ENCODE measurements at regions not wholly inside any gene's neighbourhood (a gene's known extent, or its start where the extent isn't known, plus 50 kb on each side); places are given as distances from the start of the nearest gene placed in this dataset.

- TF ChIP-seq CTCF (IDR thresholded peaks at IDR 0.05): no peak
- Histone ChIP-seq H3K9me3 (no peaks in the 10 kb centered on the region), H3K27me3 (no peaks in the 10 kb centered on the region), H3K4me1 (peaks cover 0 to 73% (median 41%) of the 10 kb centered on the region in 4 donors), H3K4me3 (no peak overlapping the region), H3K27ac (peak overlapping the region; percentile 84 to 85), H3K36me3 (no peaks in the 10 kb centered on the region)
- DNase-seq: no peak
- intact Hi-C loops (cut with DNase I; ENCODE audit: low total_unique reads): loop anchor here (5.0 kb wide), 1 partner anchor 83 kb away; the partner anchor contains the start of gene CD164
These were observed 83.0 kb downstream of the CD164 start for GRCh38 chr6:109299265-109299607.

GRCh38 chr6:109298605-109299264 lies 83.5 kb downstream of the CD164 start:
- no peak overlapping the region for H3K4me3 ChIP-seq
- no peaks in the 10 kb centered on the region for H3K9me3 ChIP-seq
- no peaks in the 10 kb centered on the region for H3K27me3 ChIP-seq
- no peak for TF ChIP-seq CTCF (IDR thresholded peaks at IDR 0.05)
- H3K27ac ChIP-seq: peak overlapping the region; percentile 84 to 85
- DNase-seq: no peak
- intact Hi-C loops (cut with DNase I; ENCODE audit: low total_unique reads): loop anchor here (5.0 kb wide), 1 partner anchor 84 kb away; the partner anchor contains the start of gene CD164
- H3K36me3 ChIP-seq: no peaks in the 10 kb centered on the region
- H3K4me1 ChIP-seq: peaks cover 0 to 68% (median 40%) of the 10 kb centered on the region in 4 donors

GRCh38 chr6:109297406-109298110 lies 84.7 kb downstream of the CD164 start:
- H3K9me3 ChIP-seq: no peaks in the 10 kb centered on the region
- peaks cover 0 to 60% (median 36%) of the 10 kb centered on the region in 4 donors for H3K4me1 ChIP-seq
- no peaks in the 10 kb centered on the region for H3K36me3 ChIP-seq
- DNase-seq: no peak
- intact Hi-C loops (cut with DNase I; ENCODE audit: low total_unique reads): loop anchor here (5.0 kb wide), 1 partner anchor 85 kb away; the partner anchor contains the start of gene CD164
- peak overlapping the region; percentile 84 to 85 for H3K27ac ChIP-seq
- no peak for TF ChIP-seq CTCF (IDR thresholded peaks at IDR 0.05)
- no peak overlapping the region for H3K4me3 ChIP-seq
- H3K27me3 ChIP-seq: no peaks in the 10 kb centered on the region

- TF ChIP-seq CTCF (IDR thresholded peaks at IDR 0.05): no peak
- H3K27me3 ChIP-seq: no peaks in the 10 kb centered on the region
- no peak for DNase-seq
- no peaks in the 10 kb centered on the region for H3K9me3 ChIP-seq
- H3K27ac ChIP-seq: peak overlapping the region; percentile 84 to 85
- no peak overlapping the region for H3K4me3 ChIP-seq
- no peaks in the 10 kb centered on the region for H3K36me3 ChIP-seq
- H3K4me1 ChIP-seq: peaks cover 0 to 56% (median 34%) of the 10 kb centered on the region in 4 donors
- intact Hi-C loops (cut with DNase I; ENCODE audit: low total_unique reads): loop anchor here (5.0 kb wide), 1 partner anchor 85 kb away; the partner anchor contains the start of gene CD164
These were observed 85.3 kb downstream of the CD164 start for GRCh38 chr6:109296971-109297372.

GRCh38 chr6:109296452-109296851 lies 85.8 kb downstream of the CD164 start:
- intact Hi-C loops (cut with DNase I; ENCODE audit: low total_unique reads): loop anchor here (5.0 kb wide), 1 partner anchor 86 kb away; the partner anchor contains the start of gene CD164
- no peak overlapping the region for H3K4me3 ChIP-seq
- DNase-seq: no peak

More at GRCh38 chr6:109296452-109296851, 85.8 kb downstream of the CD164 start:
- no peaks in the 10 kb centered on the region for H3K36me3 ChIP-seq
- H3K4me1 ChIP-seq: peaks cover 0 to 51% (median 29%) of the 10 kb centered on the region in 4 donors
- H3K27ac ChIP-seq: peak overlapping the region; percentile 84 to 85
- no peaks in the 10 kb centered on the region for H3K9me3 ChIP-seq
- TF ChIP-seq CTCF (IDR thresholded peaks at IDR 0.05): no peak
- no peaks in the 10 kb centered on the region for H3K27me3 ChIP-seq

All from tibial artery (tissue), 4 donors.